Stomach smooth muscle (tissue), 2 donors: ENCODE measurements at regions not wholly inside any gene's neighbourhood (a gene's known extent, or its start where the extent isn't known, plus 50 kb on each side); places are given as distances from the start of the nearest gene placed in this dataset.
"Not testable (repeated sequence)": the region's sequence is repeated elsewhere in the genome, so short reads cannot be mapped to it uniquely, and the experiment has no call there.

Experiments used
- H3K27ac ChIP-seq: one replicate; pipeline ENCODE4 v1.7.0; 2013; ENCODE audit warnings: mild to moderate bottlenecking, low read length, inconsistent platforms
- H3K27me3 ChIP-seq, 2 donors: one replicate each; pipeline ENCODE4 v1.7.0; 2013; ENCODE audit warnings: low read length in 2 of 2; ENCODE audit not compliant: insufficient read depth in 2 of 2, control insufficient read depth in 1 of 2
- H3K36me3 ChIP-seq, 2 donors: one replicate each; pipeline ENCODE4 v1.7.0; 2013; ENCODE audit warnings: low read length in 2 of 2; ENCODE audit not compliant: control insufficient read depth in 2 of 2, insufficient read depth in 2 of 2
- H3K4me1 ChIP-seq: one replicate; pipeline ENCODE4 v1.7.0; 2013; ENCODE audit warnings: low read length; ENCODE audit not compliant: control insufficient read depth, insufficient read depth
- H3K4me3 ChIP-seq, 2 donors: one replicate each; pipeline ENCODE4 v1.7.0; 2013; ENCODE audit warnings: low read length in 2 of 2
- H3K9ac ChIP-seq, 2 donors: one replicate each; pipeline ENCODE4 v1.7.0; 2013; ENCODE audit warnings: low read length in 2 of 2, mild to moderate bottlenecking in 1 of 2
- H3K9me3 ChIP-seq, 2 donors: one replicate each; pipeline ENCODE4 v1.7.0; 2013; ENCODE audit warnings: low read length in 2 of 2; ENCODE audit not compliant: control insufficient read depth in 2 of 2
- donor health status: healthy.
- donor health status: Pancreatic carcinoma.

- Histone ChIP-seq H3K27ac (no peak overlapping the region), H3K27me3 (no peaks in the 10 kb centered on the region), H3K4me3 (no peak overlapping the region), H3K9me3 (no peaks in the 10 kb centered on the region), H3K9ac (no peak overlapping the region), H3K36me3 (no peaks in the 10 kb centered on the region), H3K4me1 (no peaks in the 10 kb centered on the region)
Measured at GRCh38 chr10:85111271-85111670, 782.9 kb downstream of the CCSER2 start.

- Histone ChIP-seq H3K27ac (no peak overlapping the region), H3K9ac (no peak overlapping the region), H3K4me1 (no peaks in the 10 kb centered on the region), H3K9me3 (no peaks in the 10 kb centered on the region), H3K36me3 (no peaks in the 10 kb centered on the region), H3K4me3 (no peak overlapping the region), H3K27me3 (no peaks in the 10 kb centered on the region)
Measured at GRCh38 chr10:85124603-85125051, 796.2 kb downstream of the CCSER2 start.

- Histone ChIP-seq H3K9me3 (no peaks in the 10 kb centered on the region), H3K27ac (no peak overlapping the region), H3K36me3 (no peaks in the 10 kb centered on the region), H3K27me3 (no peaks in the 10 kb centered on the region), H3K4me1 (no peaks in the 10 kb centered on the region), H3K4me3 (no peak overlapping the region), H3K9ac (no peak overlapping the region)
Measured at GRCh38 chr10:85137253-85137652, 808.9 kb downstream of the CCSER2 start.

- Histone ChIP-seq H3K27ac (no peak overlapping the region), H3K4me3 (no peak overlapping the region), H3K36me3 (no peaks in the 10 kb centered on the region), H3K9me3 (no peaks in the 10 kb centered on the region), H3K4me1 (no peaks in the 10 kb centered on the region), H3K9ac (no peak overlapping the region), H3K27me3 (no peaks in the 10 kb centered on the region)
Measured at GRCh38 chr10:85138046-85138445, 809.7 kb downstream of the CCSER2 start.

GRCh38 chr10:85139124-85139523 is 810.7 kb downstream of the CCSER2 start:
- no peaks in the 10 kb centered on the region for H3K36me3 ChIP-seq
- no peak overlapping the region for H3K4me3 ChIP-seq
- H3K9me3 ChIP-seq = no peaks in the 10 kb centered on the region
- no peak overlapping the region for H3K27ac ChIP-seq
- no peaks in the 10 kb centered on the region for H3K4me1 ChIP-seq
- H3K9ac ChIP-seq = no peak overlapping the region
- H3K27me3 ChIP-seq = no peaks in the 10 kb centered on the region

GRCh38 chr10:85141520-85141919 is 813.1 kb downstream of the CCSER2 start:
- H3K4me1 ChIP-seq, H3K36me3 ChIP-seq, H3K27me3 ChIP-seq, H3K9me3 ChIP-seq, H3K9ac ChIP-seq, H3K27ac ChIP-seq, H3K4me3 ChIP-seq: not testable (repeated sequence)

- Histone ChIP-seq H3K9ac (no peak overlapping the region), H3K27ac (no peak overlapping the region), H3K9me3 (peaks cover 0 to 2% of the 10 kb centered on the region in 2 donors), H3K4me3 (no peak overlapping the region), H3K27me3 (no peaks in the 10 kb centered on the region), H3K36me3 (no peaks in the 10 kb centered on the region), H3K4me1 (no peaks in the 10 kb centered on the region)
Measured at GRCh38 chr10:85145966-85146365, 817.6 kb downstream of the CCSER2 start.

- Histone ChIP-seq H3K4me1 (no peaks in the 10 kb centered on the region), H3K27ac (no peak overlapping the region), H3K36me3 (no peaks in the 10 kb centered on the region), H3K27me3 (no peaks in the 10 kb centered on the region), H3K9ac (no peak overlapping the region), H3K9me3 (peaks cover 0 to 2% of the 10 kb centered on the region in 2 donors), H3K4me3 (no peak overlapping the region)
Measured at GRCh38 chr10:85147346-85148250, 819.2 kb downstream of the CCSER2 start.

GRCh38 chr10:85148693-85149640 is 820.6 kb downstream of the CCSER2 start:
- H3K4me1 ChIP-seq = no peaks in the 10 kb centered on the region
- H3K36me3 ChIP-seq = no peaks in the 10 kb centered on the region
- H3K27me3 ChIP-seq = no peaks in the 10 kb centered on the region
- no peak overlapping the region for H3K4me3 ChIP-seq
- H3K9ac ChIP-seq = no peak overlapping the region
- peaks cover 0 to 2% of the 10 kb centered on the region in 2 donors for H3K9me3 ChIP-seq
- H3K27ac ChIP-seq = no peak overlapping the region

- no peak overlapping the region for H3K4me3 ChIP-seq
- H3K4me1 ChIP-seq = no peaks in the 10 kb centered on the region
- no peaks in the 10 kb centered on the region for H3K36me3 ChIP-seq
- H3K27ac ChIP-seq = no peak overlapping the region
- no peaks in the 10 kb centered on the region for H3K27me3 ChIP-seq
- H3K9ac ChIP-seq = no peak overlapping the region
- peaks cover 0 to 2% of the 10 kb centered on the region in 2 donors for H3K9me3 ChIP-seq
Measured at GRCh38 chr10:85149766-85150165, 821.4 kb downstream of the CCSER2 start.
